Activated T-cell treated with anti-CD3 and anti-CD28 coated beads, Interleukin-2, amount 50 U/mL, for 4 hours (primary cell): ENCODE measurements at regions not wholly inside any gene's neighbourhood (a gene's known extent, or its start where the extent isn't known, plus 50 kb on each side); places are given as distances from the start of the nearest gene placed in this dataset.
"Not testable (repeated sequence)": the region's sequence is repeated elsewhere in the genome, so short reads cannot be mapped to it uniquely, and the experiment has no call there.

ENCODE experiments used
- ATAC-seq, 2 donors: fragments of 200-7000 bp; cut with Tn5 transposase; one replicate each; pipeline ENCODE4 v1.10.0; 2021
- DNase-seq: peaks from one replicate; pipeline ENCODE4 v3.0.0-alpha.2; 2020
- H3K27me3 Mint-ChIP-seq: one replicate; pipeline ENCODE4 v1.8.0; 2021; ENCODE audit warnings: low read depth, mixed read lengths
- H3K36me3 Mint-ChIP-seq: one replicate; pipeline ENCODE4 v1.8.0; 2022; ENCODE audit warnings: mixed read lengths; ENCODE audit not compliant: insufficient read depth
- H3K4me1 Mint-ChIP-seq: one replicate; pipeline ENCODE4 v1.8.0; 2021; ENCODE audit warnings: low read depth, mixed read lengths
- H3K4me3 Mint-ChIP-seq: one replicate; pipeline ENCODE4 v1.8.0; 2021; ENCODE audit warnings: mild to moderate bottlenecking, moderate library complexity, mixed read lengths
- H3K9me3 Mint-ChIP-seq: one replicate; pipeline ENCODE4 v1.8.0; 2021; ENCODE audit warnings: mixed read lengths

DNA sequence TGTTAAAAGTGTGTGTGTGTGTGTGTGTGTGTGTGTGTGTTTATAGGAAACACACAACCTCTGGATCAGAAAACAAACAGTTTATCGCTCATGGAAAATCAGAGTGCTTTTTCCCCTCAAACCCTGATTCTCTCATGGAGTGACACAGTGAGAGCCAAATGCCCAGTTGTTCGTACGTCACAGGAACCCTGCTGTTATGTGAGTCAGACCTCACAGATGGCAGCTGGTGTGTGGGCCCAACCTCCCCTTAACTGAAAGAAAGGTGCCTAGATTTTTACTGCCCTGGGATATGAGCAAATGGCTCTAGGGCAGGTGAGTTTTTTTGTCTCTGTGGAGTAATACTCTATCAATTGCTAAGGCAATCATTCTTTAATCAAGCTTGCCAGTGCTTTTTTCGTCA is 1788.1 kb downstream of the BRINP3 start:
- Mint-ChIP-seq H3K9me3 (peaks cover 23% of the 10 kb centered on the region), H3K4me1 (no peaks in the 10 kb centered on the region)

DNA sequence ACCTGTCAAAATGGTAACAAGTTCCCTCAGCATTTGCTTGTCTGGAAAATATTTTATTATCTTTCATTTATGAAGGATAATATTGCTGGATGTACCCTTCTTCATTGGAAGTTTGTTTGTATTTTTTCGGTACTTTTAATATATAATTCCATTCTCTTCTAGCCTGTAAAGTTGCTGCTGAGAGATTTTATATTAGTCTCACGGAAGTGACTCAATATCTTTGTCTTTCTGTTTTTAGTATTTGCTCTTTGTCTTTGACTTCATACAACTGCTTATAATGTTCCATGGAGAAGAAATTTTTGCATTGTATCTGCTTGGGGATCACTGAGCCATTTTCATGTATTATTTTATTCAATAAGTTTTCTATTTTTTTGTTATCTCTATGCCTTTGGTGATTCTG is 1777.5 kb downstream of the BRINP3 start:
- Mint-ChIP-seq H3K36me3 (no peaks in the 10 kb centered on the region), H3K4me3 (no peak overlapping the region), H3K4me1 (no peaks in the 10 kb centered on the region), H3K9me3 (peaks cover 34% of the 10 kb centered on the region), H3K27me3 (no peaks in the 10 kb centered on the region)
- ATAC-seq (no peak), DNase-seq (no peak)

More for the DNA sequence above, 1788.1 kb downstream of the BRINP3 start:
- no peaks in the 10 kb centered on the region for H3K27me3 Mint-ChIP-seq
- DNase-seq = no peak
- ATAC-seq = no peak
- H3K4me3 Mint-ChIP-seq = no peak overlapping the region
- H3K36me3 Mint-ChIP-seq = no peaks in the 10 kb centered on the region

DNA sequence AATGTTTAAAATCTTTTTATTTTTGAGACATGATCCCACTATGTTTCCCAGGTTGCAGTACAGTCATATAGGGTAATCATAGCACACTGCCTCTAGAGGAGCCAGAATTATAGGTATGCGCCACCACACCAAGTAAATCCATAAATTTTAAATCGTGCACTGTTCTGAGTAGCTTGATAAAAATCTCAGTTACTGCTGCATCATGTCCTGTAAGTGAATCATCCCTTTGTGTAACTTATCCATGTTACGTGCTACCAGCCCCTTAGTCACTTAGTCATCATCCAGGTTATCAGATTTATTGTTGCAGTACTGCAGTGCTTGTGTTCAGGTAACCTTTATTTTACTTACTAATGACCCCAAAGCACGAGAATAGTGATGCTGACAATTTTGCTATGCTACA is 1770.9 kb downstream of the BRINP3 start:
- H3K36me3 Mint-ChIP-seq = no peaks in the 10 kb centered on the region

DNA sequence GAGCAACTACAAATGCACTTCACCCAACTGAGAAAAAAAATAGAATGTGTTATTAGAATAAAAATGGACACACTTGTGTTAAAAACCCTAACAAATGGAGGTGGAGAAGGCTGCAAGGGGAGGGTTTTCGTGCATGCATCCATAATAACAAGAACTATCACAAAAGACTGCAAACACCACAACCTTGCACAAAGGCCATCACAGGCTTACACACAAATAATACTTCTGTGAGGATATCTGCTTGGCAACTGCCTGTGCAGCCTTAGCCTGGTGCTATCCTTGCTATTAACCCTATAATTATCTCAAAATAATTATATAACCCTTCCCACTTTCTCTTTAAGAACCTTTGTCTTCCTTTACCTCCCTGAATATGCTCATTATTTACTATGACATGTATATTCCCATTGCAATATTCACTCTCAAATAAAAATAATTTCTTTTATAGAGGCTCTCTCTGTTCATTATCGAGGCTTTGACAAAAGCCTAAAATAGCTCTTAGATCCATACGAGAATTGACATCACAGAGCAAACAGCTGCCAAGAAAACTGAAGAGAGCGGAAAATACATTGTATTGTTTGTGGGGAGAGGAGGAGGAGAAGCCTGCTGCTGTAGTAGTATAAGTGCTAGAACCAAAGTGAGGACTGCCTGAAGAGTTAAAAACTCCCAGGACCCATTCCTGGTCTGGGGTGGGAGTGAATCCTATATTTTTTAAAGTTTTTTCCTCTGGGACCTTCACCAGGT is 1768.7 kb downstream of the BRINP3 start:
- no peak for ATAC-seq
- peaks cover 17% of the 10 kb centered on the region for H3K9me3 Mint-ChIP-seq
- no peaks in the 10 kb centered on the region for H3K27me3 Mint-ChIP-seq
- no peak overlapping the region for H3K4me3 Mint-ChIP-seq
- no peak for DNase-seq
- no peaks in the 10 kb centered on the region for H3K36me3 Mint-ChIP-seq
- H3K4me1 Mint-ChIP-seq = no peaks in the 10 kb centered on the region

More for the DNA sequence above, 1770.9 kb downstream of the BRINP3 start:
- Mint-ChIP-seq H3K9me3 (peaks cover 22% of the 10 kb centered on the region), H3K4me3 (no peak overlapping the region), H3K27me3 (no peaks in the 10 kb centered on the region), H3K4me1 (no peaks in the 10 kb centered on the region)
- DNase-seq (no peak), ATAC-seq (no peak)

DNA sequence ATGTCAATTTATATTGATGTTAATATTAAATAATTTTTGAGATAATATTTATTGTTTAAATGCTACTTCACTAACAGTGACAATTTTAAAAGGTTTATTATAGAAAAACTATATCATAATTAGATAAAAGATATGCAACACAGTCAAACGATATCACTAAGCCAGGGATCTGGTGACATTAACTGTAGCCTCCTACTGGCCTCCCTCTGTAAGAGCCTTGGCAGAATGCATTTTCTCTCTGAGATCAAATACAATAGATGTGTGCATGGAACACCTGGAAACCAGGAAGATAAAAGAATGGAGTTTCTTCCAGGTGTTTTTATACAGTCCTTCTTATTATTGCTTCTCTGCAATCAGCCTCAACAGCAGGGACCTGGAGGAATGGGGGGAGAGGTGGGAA is 1762.1 kb downstream of the BRINP3 start:
- H3K9me3 Mint-ChIP-seq = peaks cover 10% of the 10 kb centered on the region
- ATAC-seq (no peak), DNase-seq (no peak)
- H3K36me3 Mint-ChIP-seq = no peaks in the 10 kb centered on the region
- no peaks in the 10 kb centered on the region for H3K27me3 Mint-ChIP-seq
- no peaks in the 10 kb centered on the region for H3K4me1 Mint-ChIP-seq
- H3K4me3 Mint-ChIP-seq = no peak overlapping the region

DNA sequence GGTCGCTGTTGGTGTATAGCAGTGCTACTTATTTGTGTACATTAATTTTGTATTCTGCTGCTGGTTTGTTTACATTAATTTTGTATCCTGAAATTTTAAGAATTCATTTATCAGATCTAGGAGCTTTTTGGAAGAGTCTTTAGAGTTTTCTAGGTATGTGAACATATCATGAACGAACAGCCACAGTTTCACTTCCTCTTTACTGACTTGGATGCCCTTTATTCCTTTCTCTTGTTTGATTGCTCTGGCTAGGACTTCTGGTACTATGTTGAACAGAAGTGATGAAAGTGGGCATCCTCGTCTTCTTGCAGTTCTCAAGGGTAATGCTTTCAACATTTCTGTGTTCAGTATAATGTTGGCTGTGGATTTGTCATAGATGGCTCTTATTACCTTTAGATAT is 1757.9 kb downstream of the BRINP3 start:
- peaks cover 12% of the 10 kb centered on the region for H3K9me3 Mint-ChIP-seq
- no peak for DNase-seq
- no peaks in the 10 kb centered on the region for H3K4me1 Mint-ChIP-seq
- no peak for ATAC-seq
- no peaks in the 10 kb centered on the region for H3K27me3 Mint-ChIP-seq
- H3K36me3 Mint-ChIP-seq = no peaks in the 10 kb centered on the region
- H3K4me3 Mint-ChIP-seq = no peak overlapping the region

DNA sequence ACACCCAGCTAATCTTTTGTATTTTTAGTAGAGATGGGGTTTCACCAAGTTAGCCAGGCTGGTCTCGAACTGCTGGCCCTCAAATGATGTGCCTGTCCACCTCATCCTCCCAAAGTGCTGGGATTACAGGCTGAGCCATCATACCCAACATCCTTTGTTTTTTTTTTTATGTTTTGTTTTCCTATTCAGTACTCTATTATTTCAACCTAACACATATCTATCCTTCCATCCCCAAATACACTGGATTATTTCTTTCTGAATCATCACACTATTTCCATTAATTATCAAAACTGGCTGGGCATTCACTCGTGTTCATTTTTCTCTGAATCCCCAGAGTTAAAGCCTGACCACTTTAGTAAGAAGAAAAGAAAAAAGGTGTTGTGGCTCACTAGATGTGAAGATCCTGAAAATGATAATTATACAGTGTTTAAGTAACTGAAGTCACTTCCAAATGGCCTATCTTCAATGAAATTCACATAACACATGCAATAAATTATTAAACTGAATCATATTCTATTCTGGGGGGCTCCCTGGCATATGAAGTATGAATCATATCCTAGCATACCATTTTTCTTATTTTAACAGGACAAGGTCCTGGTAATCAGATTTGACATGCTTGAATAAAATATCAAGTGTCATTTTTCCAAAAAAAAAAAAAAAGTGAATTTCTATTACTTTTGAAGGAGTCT is 1754.2 kb downstream of the BRINP3 start:
- H3K36me3 Mint-ChIP-seq = no peaks in the 10 kb centered on the region
- no peak for DNase-seq

DNA sequence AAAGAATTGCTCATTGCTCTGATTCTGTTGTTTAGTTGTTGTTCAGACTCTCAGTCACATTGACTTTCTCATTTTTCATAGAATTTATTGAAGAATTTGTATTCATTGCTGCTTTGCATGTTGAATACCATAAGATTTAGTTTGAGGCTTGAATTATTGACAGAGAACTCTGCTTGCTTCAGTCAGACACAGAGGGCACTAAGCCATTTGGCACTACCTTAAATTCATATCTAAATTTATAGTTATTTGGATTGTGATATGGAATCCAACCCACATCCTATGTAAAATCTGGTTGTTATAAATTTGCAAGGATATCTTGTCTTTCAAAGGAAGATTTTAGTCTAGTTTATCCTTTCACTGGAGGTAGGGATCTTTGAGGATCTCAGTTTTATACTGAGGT is 1748.6 kb downstream of the BRINP3 start:
- ATAC-seq (no peak), DNase-seq (no peak)
- Mint-ChIP-seq H3K4me1 (no peaks in the 10 kb centered on the region), H3K9me3 (peaks cover 10% of the 10 kb centered on the region), H3K4me3 (no peak overlapping the region), H3K27me3 (no peaks in the 10 kb centered on the region), H3K36me3 (no peaks in the 10 kb centered on the region)

More for the DNA sequence above, 1754.2 kb downstream of the BRINP3 start:
- Mint-ChIP-seq H3K9me3 (peaks cover 12% of the 10 kb centered on the region), H3K4me3 (no peak overlapping the region), H3K27me3 (no peaks in the 10 kb centered on the region), H3K4me1 (no peaks in the 10 kb centered on the region)
- ATAC-seq = no peak

DNA sequence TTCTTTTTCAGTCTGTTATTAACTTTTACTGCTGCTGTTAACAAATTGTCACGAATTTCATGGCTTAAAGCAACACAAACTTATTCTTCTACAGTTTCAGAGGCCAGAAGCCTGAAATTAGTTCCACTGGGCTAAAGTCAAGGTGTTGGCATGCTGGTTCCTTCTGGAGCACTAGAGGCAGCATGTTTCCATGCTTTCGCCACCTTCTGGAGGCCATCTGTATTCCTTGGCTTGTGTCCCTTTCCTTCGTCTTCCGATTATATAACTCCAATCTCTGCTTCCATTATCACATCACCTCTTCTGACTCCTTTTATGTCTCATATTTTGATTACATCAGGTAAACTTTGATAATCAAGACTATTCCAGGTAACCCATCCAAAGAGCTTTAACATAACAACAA is 1742.1 kb downstream of the BRINP3 start:
- no peak for DNase-seq

DNA sequence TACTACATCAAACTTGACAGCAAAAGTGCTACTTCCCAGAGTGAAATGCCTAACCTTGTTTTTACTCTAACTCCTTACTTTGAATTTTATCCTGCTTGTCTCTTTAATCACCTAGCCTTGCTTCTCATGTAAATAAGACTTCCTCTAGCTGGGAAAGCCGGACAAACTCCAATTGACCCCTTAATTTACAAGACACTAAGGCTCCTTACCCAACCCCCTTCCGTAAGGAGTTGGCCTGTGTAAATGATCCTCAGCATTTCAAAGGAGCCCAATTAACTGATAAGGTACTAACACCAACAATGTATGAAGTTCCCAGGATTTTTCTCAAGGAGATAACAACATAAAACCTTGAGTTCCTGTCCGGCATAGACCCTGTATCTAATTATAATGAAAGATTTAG is 1728.4 kb downstream of the BRINP3 start:
- not testable (repeated sequence) for DNase-seq

More for the DNA sequence above, 1742.1 kb downstream of the BRINP3 start:
- no peaks in the 10 kb centered on the region for H3K36me3 Mint-ChIP-seq
- H3K27me3 Mint-ChIP-seq = no peaks in the 10 kb centered on the region
- H3K9me3 Mint-ChIP-seq = peaks cover 6% of the 10 kb centered on the region
- no peak overlapping the region for H3K4me3 Mint-ChIP-seq
- H3K4me1 Mint-ChIP-seq = no peaks in the 10 kb centered on the region
- ATAC-seq = no peak

DNA sequence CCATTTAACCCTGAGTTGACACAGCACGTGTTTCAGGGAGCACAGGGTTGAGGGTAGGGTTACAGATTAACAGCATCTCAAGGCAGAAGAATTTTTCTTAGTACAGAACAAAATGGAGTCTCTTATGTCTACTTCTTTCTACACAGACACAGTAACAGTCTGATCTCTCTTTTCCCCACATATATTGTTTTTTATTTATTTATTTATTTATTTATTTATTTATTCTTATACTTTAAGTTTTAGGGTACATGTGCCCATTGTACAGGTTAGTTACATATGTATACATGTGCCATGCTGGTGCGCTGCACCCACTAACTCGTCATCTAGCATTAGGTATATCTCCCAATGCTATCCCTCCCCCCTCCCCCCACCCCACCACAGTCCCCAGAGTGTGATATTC is 1725.6 kb downstream of the BRINP3 start:
- not testable (repeated sequence) for H3K27me3 Mint-ChIP-seq, H3K4me1 Mint-ChIP-seq, H3K36me3 Mint-ChIP-seq, DNase-seq, H3K9me3 Mint-ChIP-seq, H3K4me3 Mint-ChIP-seq, ATAC-seq

More for the DNA sequence above, 1728.4 kb downstream of the BRINP3 start:
- not testable (repeated sequence) for ATAC-seq, H3K36me3 Mint-ChIP-seq, H3K27me3 Mint-ChIP-seq, H3K9me3 Mint-ChIP-seq, H3K4me1 Mint-ChIP-seq, H3K4me3 Mint-ChIP-seq

DNA sequence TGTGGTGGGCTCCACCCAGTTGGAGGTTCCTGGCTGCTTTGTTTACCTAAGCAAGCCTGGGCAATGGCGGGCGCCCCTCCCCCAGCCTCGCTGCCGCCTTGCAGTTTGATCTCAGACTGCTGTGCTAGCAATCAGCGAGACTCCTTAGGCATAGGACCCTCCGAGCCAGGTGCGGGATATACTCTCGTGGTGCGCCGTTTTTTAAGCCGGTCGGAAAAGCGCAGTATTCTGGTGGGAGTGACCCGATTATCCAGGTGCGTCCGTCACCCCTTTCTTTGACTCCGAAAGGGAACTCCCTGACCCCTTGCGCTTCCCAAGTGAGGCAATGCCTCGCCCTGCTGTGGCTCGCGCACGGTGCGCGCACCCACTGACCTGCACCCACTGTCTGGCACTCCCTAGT is 1719.9 kb downstream of the BRINP3 start:
- H3K27me3 Mint-ChIP-seq, H3K4me3 Mint-ChIP-seq, H3K9me3 Mint-ChIP-seq, ATAC-seq, H3K36me3 Mint-ChIP-seq, H3K4me1 Mint-ChIP-seq, DNase-seq: not testable (repeated sequence)

DNA sequence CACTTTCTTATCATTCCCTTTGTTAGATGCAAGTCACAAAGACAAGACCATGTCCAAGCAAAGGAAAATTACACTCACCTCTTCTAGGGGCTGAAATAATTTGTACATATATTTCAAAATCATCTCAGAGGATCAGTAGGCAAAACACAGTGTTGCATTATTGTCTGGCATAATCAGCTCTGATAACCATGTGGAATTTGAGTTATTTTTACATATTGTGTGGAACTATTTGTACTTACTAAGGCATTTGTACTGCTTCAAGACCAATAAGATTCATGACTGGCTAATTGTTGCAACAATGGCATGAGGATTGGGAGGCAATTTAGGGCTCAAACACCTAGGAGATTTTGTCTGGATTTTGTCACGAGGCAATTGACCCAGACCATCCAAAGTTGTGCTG is 1716.4 kb downstream of the BRINP3 start:
- H3K4me1 Mint-ChIP-seq = no peaks in the 10 kb centered on the region
- no peak for ATAC-seq
- no peaks in the 10 kb centered on the region for H3K27me3 Mint-ChIP-seq
- DNase-seq = no peak
- no peak overlapping the region for H3K4me3 Mint-ChIP-seq
- no peaks in the 10 kb centered on the region for H3K36me3 Mint-ChIP-seq
- H3K9me3 Mint-ChIP-seq = peaks cover 3% of the 10 kb centered on the region

DNA sequence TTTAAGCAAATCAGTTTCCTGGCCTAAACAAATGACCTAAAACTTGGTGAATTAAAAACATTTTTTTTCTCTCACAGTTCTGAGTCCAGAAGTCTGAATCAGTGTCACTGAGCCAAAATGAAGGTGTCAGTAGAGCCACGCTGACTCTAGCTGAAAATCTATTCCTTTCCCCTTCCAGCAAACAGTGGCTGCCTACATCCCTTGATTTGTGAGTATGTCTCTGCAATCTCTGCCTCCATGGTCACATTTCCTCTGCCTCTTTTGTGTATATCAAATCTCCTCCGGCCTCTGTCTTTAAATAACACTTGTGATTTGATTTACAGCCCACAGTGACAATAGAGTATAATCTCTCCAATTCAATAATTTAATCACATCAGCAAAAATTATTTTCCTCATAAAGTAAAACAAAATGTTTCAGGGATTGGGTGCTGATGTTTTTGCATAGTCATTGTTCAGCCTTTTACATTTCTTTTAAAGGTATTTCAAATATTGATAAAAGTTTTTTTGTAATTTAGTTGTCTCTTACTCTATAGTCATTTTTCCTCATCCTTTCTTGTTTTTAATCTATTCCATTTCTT is 1715.4 kb downstream of the BRINP3 start:
- Mint-ChIP-seq H3K27me3 (no peaks in the 10 kb centered on the region), H3K36me3 (no peaks in the 10 kb centered on the region), H3K9me3 (peaks cover 3% of the 10 kb centered on the region), H3K4me1 (no peaks in the 10 kb centered on the region), H3K4me3 (no peak overlapping the region)
- DNase-seq (no peak), ATAC-seq (no peak)

DNA sequence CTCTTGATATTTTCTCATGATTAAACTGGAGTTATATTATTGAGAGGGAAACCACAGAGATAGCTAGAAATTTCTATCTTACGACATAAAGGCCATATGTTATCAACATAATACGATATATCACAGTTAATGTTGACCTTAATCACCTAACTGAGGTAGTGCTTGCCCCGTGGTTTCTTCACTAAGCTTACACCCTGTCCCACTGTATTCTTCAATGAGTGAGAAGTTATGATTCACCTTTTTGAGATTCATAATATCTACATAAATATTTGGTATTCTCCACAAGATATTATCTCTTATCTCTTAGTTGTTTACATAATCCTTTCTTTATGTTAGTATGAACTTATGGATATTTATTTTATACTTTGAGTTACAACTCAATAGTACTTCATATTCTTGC is 1714.1 kb downstream of the BRINP3 start:
- no peaks in the 10 kb centered on the region for H3K4me1 Mint-ChIP-seq
- no peak for ATAC-seq
- no peak for DNase-seq
- no peaks in the 10 kb centered on the region for H3K36me3 Mint-ChIP-seq
- H3K27me3 Mint-ChIP-seq = no peaks in the 10 kb centered on the region
- H3K9me3 Mint-ChIP-seq = peaks cover 3% of the 10 kb centered on the region
- H3K4me3 Mint-ChIP-seq = no peak overlapping the region
